ENCODE measurements at regions not wholly inside any gene's neighbourhood (a gene's known extent, or its start where the extent isn't known, plus 50 kb on each side); places are given as distances from the start of the nearest gene placed in this dataset.

DNA sequence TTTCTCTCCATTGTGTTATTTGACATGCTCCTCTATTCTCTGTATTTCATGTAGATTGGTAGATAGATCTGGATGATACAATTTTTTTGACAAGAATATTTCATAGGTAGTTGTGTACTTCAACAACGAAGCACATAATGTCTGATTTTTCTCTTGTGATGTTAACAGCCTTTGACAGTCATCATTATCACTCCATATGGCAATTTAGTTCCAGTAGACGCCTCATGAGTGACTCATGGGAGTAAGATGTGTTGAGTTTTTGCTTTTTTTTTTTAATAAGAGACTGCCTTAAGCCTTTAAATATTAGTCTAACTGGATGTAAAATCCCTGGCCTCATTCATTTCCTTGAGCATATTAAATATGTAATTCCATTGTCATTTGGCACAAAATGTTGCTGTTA, 123.5 kb upstream of the ZNF32 start:
- TF ChIP-seq POLR2A (IDR thresholded peaks at IDR 0.05), result no peak
- TF ChIP-seq, protein P1, sequence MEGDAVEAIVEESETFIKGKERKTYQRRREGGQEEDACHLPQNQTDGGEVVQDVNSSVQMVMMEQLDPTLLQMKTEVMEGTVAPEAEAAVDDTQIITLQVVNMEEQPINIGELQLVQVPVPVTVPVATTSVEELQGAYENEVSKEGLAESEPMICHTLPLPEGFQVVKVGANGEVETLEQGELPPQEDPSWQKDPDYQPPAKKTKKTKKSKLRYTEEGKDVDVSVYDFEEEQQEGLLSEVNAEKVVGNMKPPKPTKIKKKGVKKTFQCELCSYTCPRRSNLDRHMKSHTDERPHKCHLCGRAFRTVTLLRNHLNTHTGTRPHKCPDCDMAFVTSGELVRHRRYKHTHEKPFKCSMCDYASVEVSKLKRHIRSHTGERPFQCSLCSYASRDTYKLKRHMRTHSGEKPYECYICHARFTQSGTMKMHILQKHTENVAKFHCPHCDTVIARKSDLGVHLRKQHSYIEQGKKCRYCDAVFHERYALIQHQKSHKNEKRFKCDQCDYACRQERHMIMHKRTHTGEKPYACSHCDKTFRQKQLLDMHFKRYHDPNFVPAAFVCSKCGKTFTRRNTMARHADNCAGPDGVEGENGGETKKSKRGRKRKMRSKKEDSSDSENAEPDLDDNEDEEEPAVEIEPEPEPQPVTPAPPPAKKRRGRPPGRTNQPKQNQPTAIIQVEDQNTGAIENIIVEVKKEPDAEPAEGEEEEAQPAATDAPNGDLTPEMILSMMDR (IDR thresholded peaks at IDR 0.05), result no peak
- no peak for TF ChIP-seq EP300 (IDR thresholded peaks at IDR 0.05)

Measured in tibial nerve (tissue), 4 donors.